ENCODE measurements at regions not wholly inside any gene's neighbourhood (a gene's known extent, or its start where the extent isn't known, plus 50 kb on each side); places are given as distances from the start of the nearest gene placed in this dataset.

- Histone ChIP-seq H3K36me3 (replicated peaks in 1 of 2; ENCODE audit: control insufficient read depth in 1 of 2, insufficient read depth in 2 of 2, low read length in 1 of 2) (no peaks in the 10 kb centered on the region), H3K79me2 (ENCODE audit: insufficient read depth) (no peaks in the 10 kb centered on the region), H3K4me2 (no peak overlapping the region), H3K27me3 (ENCODE audit: insufficient read depth) (no peaks in the 10 kb centered on the region), H4K20me1 (ENCODE audit: insufficient read depth) (no peaks in the 10 kb centered on the region), H3K27ac (ENCODE audit: low read depth in 2 of 2, low read length in 1 of 2) (no peak overlapping the region), H3K9me2 (no peaks in the 10 kb centered on the region), H3F3A (replicated peaks; ENCODE audit: insufficient read depth) (peaks cover 4% of the 10 kb centered on the region), H3K9ac (no peak overlapping the region), H3K4me3 (ENCODE audit: low read depth in 2 of 2, low read length in 1 of 2) (no peak overlapping the region), H3K9me3 (no peaks in the 10 kb centered on the region), H2AFZ (ENCODE audit: low read depth) (no peak overlapping the region), H3K4me1 (ENCODE audit: control insufficient read depth in 1 of 2, insufficient read depth in 2 of 2, low read depth in 1 of 2, low read length in 1 of 2) (peaks cover 4 to 20% of the 10 kb centered on the region in 2 experiments; a peak in 3 of 4 replicates)
- TF ChIP-seq, protein P1, sequence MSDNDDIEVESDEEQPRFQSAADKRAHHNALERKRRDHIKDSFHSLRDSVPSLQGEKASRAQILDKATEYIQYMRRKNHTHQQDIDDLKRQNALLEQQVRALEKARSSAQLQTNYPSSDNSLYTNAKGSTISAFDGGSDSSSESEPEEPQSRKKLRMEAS (IDR thresholded peaks at IDR 0.05; ENCODE audit: low read depth): no peak
- no peak for TF ChIP-seq YY1 (IDR thresholded peaks at IDR 0.05; ENCODE audit: low read depth)
- no peak for TF ChIP-seq ELF1 (IDR thresholded peaks at IDR 0.05)
- TF ChIP-seq, protein P2, sequence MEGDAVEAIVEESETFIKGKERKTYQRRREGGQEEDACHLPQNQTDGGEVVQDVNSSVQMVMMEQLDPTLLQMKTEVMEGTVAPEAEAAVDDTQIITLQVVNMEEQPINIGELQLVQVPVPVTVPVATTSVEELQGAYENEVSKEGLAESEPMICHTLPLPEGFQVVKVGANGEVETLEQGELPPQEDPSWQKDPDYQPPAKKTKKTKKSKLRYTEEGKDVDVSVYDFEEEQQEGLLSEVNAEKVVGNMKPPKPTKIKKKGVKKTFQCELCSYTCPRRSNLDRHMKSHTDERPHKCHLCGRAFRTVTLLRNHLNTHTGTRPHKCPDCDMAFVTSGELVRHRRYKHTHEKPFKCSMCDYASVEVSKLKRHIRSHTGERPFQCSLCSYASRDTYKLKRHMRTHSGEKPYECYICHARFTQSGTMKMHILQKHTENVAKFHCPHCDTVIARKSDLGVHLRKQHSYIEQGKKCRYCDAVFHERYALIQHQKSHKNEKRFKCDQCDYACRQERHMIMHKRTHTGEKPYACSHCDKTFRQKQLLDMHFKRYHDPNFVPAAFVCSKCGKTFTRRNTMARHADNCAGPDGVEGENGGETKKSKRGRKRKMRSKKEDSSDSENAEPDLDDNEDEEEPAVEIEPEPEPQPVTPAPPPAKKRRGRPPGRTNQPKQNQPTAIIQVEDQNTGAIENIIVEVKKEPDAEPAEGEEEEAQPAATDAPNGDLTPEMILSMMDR (IDR thresholded peaks at IDR 0.05): no peak
- no peak for TF ChIP-seq TAF1 (IDR thresholded peaks at IDR 0.05; ENCODE audit: borderline replicate concordance, low read depth, low read length)
- no peak for TF ChIP-seq EP300 (IDR thresholded peaks at IDR 0.05; ENCODE audit: borderline replicate concordance in 1 of 2, low read depth in 1 of 2, low read length in 1 of 2)
- TF ChIP-seq, protein P3, sequence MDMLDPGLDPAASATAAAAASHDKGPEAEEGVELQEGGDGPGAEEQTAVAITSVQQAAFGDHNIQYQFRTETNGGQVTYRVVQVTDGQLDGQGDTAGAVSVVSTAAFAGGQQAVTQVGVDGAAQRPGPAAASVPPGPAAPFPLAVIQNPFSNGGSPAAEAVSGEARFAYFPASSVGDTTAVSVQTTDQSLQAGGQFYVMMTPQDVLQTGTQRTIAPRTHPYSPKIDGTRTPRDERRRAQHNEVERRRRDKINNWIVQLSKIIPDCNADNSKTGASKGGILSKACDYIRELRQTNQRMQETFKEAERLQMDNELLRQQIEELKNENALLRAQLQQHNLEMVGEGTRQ (IDR thresholded peaks at IDR 0.05; ENCODE audit: borderline replicate concordance, low read depth, low read length): no peak
- no peak for TF ChIP-seq CHD2 (IDR thresholded peaks at IDR 0.05; ENCODE audit: low read length, partially characterized antibody)
- no peak for TF ChIP-seq GABPA (IDR thresholded peaks at IDR 0.05; ENCODE audit: low read depth)
- ChIA-PET CTCF (no interaction called here), POLR2A (no interaction called here)
- 97% methylated on average over 2 of the region's 2 CpGs for WGBS (ENCODE audit: low lambda C conversion rate)
- no peak for DNase-seq
These were observed 60.5 kb downstream of the PMAIP1 start for GRCh38 chr18:59960272-59960671.

DNA sequence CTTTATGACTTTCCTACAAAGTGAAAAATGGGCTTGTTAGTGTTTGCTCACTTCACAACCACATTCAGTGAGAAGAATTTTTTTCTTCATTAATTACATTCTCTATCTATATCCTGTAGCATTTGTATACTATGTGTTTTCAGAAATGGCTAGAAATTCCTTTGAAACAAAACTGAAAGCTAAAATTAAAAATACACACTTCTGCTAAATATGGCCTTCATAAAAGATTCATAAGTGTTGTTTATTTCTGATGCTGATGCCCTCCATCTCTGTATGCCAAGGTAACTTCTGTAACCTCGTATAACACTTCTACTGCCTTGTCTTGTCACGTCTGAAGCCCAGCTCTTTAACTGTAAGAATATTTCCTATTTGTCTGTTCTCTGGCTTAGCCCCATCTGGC, 59.8 kb downstream of the PMAIP1 start:
- WGBS (ENCODE audit: low lambda C conversion rate): 87% methylated on average over 2 of the region's 2 CpGs
- ChIA-PET POLR2A (no interaction called here), CTCF (no interaction called here)
- TF ChIP-seq, protein P2 (IDR thresholded peaks at IDR 0.05): no peak
- TF ChIP-seq, protein P4, sequence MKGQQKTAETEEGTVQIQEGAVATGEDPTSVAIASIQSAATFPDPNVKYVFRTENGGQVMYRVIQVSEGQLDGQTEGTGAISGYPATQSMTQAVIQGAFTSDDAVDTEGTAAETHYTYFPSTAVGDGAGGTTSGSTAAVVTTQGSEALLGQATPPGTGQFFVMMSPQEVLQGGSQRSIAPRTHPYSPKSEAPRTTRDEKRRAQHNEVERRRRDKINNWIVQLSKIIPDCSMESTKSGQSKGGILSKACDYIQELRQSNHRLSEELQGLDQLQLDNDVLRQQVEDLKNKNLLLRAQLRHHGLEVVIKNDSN (IDR thresholded peaks at IDR 0.05; ENCODE audit: borderline replicate concordance, low read depth): no peak
- TF ChIP-seq RAD21 (IDR thresholded peaks at IDR 0.05; ENCODE audit: low read length): no peak
- no peak for TF ChIP-seq SIN3A (IDR thresholded peaks at IDR 0.05; ENCODE audit: borderline replicate concordance, low read depth, low read length)
- TF ChIP-seq, protein P5, sequence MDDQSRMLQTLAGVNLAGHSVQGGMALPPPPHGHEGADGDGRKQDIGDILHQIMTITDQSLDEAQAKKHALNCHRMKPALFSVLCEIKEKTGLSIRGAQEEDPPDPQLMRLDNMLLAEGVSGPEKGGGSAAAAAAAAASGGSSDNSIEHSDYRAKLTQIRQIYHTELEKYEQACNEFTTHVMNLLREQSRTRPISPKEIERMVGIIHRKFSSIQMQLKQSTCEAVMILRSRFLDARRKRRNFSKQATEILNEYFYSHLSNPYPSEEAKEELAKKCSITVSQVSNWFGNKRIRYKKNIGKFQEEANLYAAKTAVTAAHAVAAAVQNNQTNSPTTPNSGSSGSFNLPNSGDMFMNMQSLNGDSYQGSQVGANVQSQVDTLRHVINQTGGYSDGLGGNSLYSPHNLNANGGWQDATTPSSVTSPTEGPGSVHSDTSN (IDR thresholded peaks at IDR 0.05): no peak
- TF ChIP-seq, protein P3 (IDR thresholded peaks at IDR 0.05; ENCODE audit: borderline replicate concordance, low read depth, low read length): no peak
- TF ChIP-seq TAF1 (IDR thresholded peaks at IDR 0.05; ENCODE audit: borderline replicate concordance, low read depth, low read length): no peak
- no peak for TF ChIP-seq FOXJ3 (CRISPR knock-in tag; IDR thresholded peaks at IDR 0.05)
- TF ChIP-seq RXRA (IDR thresholded peaks at IDR 0.05; ENCODE audit: borderline replicate concordance, low read depth): no peak
- no peak for TF ChIP-seq YY1 (IDR thresholded peaks at IDR 0.05; ENCODE audit: low read depth)
- no peak for TF ChIP-seq TEAD4 (IDR thresholded peaks at IDR 0.05; ENCODE audit: borderline replicate concordance, insufficient read depth)
- no peak for TF ChIP-seq RFX5 (IDR thresholded peaks at IDR 0.05; ENCODE audit: low read length)
- TF ChIP-seq, protein P6, sequence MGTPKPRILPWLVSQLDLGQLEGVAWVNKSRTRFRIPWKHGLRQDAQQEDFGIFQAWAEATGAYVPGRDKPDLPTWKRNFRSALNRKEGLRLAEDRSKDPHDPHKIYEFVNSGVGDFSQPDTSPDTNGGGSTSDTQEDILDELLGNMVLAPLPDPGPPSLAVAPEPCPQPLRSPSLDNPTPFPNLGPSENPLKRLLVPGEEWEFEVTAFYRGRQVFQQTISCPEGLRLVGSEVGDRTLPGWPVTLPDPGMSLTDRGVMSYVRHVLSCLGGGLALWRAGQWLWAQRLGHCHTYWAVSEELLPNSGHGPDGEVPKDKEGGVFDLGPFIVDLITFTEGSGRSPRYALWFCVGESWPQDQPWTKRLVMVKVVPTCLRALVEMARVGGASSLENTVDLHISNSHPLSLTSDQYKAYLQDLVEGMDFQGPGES (IDR thresholded peaks at IDR 0.05; ENCODE audit: low read depth, low read length): no peak

More for the DNA sequence above, 59.8 kb downstream of the PMAIP1 start:
- no peaks in the 10 kb centered on the region for H3K9me3 ChIP-seq
- H3K79me2 ChIP-seq (ENCODE audit: insufficient read depth): no peaks in the 10 kb centered on the region
- H3K9ac ChIP-seq: no peak overlapping the region
- no peaks in the 10 kb centered on the region for H3K9me2 ChIP-seq
- no peaks in the 10 kb centered on the region for H3K27me3 ChIP-seq (ENCODE audit: insufficient read depth)
- no peak overlapping the region for H3K4me3 ChIP-seq (ENCODE audit: low read depth in 2 of 2, low read length in 1 of 2)
- H2AFZ ChIP-seq (ENCODE audit: low read depth): no peak overlapping the region
- DNase-seq: no peak
- peaks cover 11% of the 10 kb centered on the region for H3F3A ChIP-seq (replicated peaks; ENCODE audit: insufficient read depth)
- peaks cover 4 to 20% of the 10 kb centered on the region in 2 experiments; a peak in 3 of 4 replicates for H3K4me1 ChIP-seq (ENCODE audit: control insufficient read depth in 1 of 2, insufficient read depth in 2 of 2, low read depth in 1 of 2, low read length in 1 of 2)
- no peaks in the 10 kb centered on the region for H3K36me3 ChIP-seq (replicated peaks in 1 of 2; ENCODE audit: control insufficient read depth in 1 of 2, insufficient read depth in 2 of 2, low read length in 1 of 2)
- no peak overlapping the region for H3K27ac ChIP-seq (ENCODE audit: low read depth in 2 of 2, low read length in 1 of 2)
- no peaks in the 10 kb centered on the region for H4K20me1 ChIP-seq (ENCODE audit: insufficient read depth)
- H3K4me2 ChIP-seq: no peak overlapping the region; the same call in 1 of the 2 replicates
